MCF 10A (cell line): ENCODE measurements at regions not wholly inside any gene's neighbourhood (a gene's known extent, or its start where the extent isn't known, plus 50 kb on each side); places are given as distances from the start of the nearest gene placed in this dataset.
A peak's percentile ranks its signal among the peaks of the same experiment; 100 is the strongest.

Experiments used
- BruUV-seq: library from RNA; stranded (reverse); fragments of 400-500 nt; replicated peaks from 2 replicates; lab custom pipeline; 2021; lab: Mats Ljungman, UMichigan
- CTCF ChIA-PET: fragments of 300-600 bp; sonication (Branson Sonifier 250); formaldehyde crosslinking; extraction: SDS; loops from one replicate; lab custom pipeline; 2021; ENCODE audit warnings: antibody characterized with exemption, inconsistent platforms; lab: Yijun Ruan, JAX
- POLR2A ChIA-PET: fragments of 300-600, 350-650 bp; sonication (Branson Sonifier 250); formaldehyde crosslinking; extraction: SDS; loops from one replicate; lab custom pipeline; 2020; ENCODE audit warnings: antibody characterized with exemption, inconsistent platforms; lab: Yijun Ruan, JAX
- DNase-seq: peaks from one replicate; pipeline ENCODE4 v3.0.0-alpha.2; 2018; ENCODE audit not compliant: unreplicated experiment
- H3K27ac Mint-ChIP-seq: one replicate; pipeline ENCODE4 v1.8.0; 2022; ENCODE audit warnings: mild to moderate bottlenecking, low read depth, mixed read lengths; ENCODE audit not compliant: unreplicated experiment
- H3K27me3 Mint-ChIP-seq: one replicate; pipeline ENCODE4 v1.8.0; 2022; ENCODE audit warnings: mixed read lengths; ENCODE audit not compliant: insufficient read depth, unreplicated experiment
- H3K36me3 Mint-ChIP-seq: one replicate; pipeline ENCODE4 v1.8.0; 2022; ENCODE audit warnings: mild to moderate bottlenecking, moderate library complexity, mixed read lengths; ENCODE audit not compliant: insufficient read depth, unreplicated experiment
- H3K4me1 Mint-ChIP-seq: one replicate; pipeline ENCODE4 v1.8.0; 2022; ENCODE audit warnings: mixed read lengths; ENCODE audit not compliant: insufficient read depth, unreplicated experiment
- H3K4me3 Mint-ChIP-seq: one replicate; pipeline ENCODE4 v1.8.0; 2022; ENCODE audit warnings: mild to moderate bottlenecking, moderate library complexity, mixed read lengths; ENCODE audit not compliant: unreplicated experiment
- H3K9me3 Mint-ChIP-seq: one replicate; pipeline ENCODE4 v1.8.0; 2022; ENCODE audit warnings: mixed read lengths; ENCODE audit not compliant: unreplicated experiment
- CTCF ChIP-seq: fragments of 200-600 bp; IDR thresholded peaks from one replicate; pipeline ENCODE4 v1.8.0; 2022; ENCODE audit warnings: antibody characterized with exemption, mild to moderate bottlenecking; ENCODE audit not compliant: unreplicated experiment
- intact Hi-C: fragments of 100-400 bp; cut with micrococcal nuclease; formaldehyde crosslinking; loops from 2 replicates; pipeline ENCODE4 v1.14.1; 2022

GRCh38 chr4:188429965-188430364, 290.7 kb downstream of the TRIML1 start:
- Mint-ChIP-seq H3K27ac (peak overlapping the region; percentile 33), H3K36me3 (no peaks in the 10 kb centered on the region), H3K27me3 (no peaks in the 10 kb centered on the region), H3K9me3 (no peaks in the 10 kb centered on the region), H3K4me1 (peaks cover 24% of the 10 kb centered on the region), H3K4me3 (no peak overlapping the region)
- BruUV-seq = no TSS peak
- DNase-seq = no peak
- ChIA-PET CTCF (interaction anchor here (0.6 kb wide), 1 partner anchor 709 kb away, joined by 3 read pairs; no protein-coding TSS in a partner anchor), POLR2A (no interaction called here)
- intact Hi-C loops = no loop called here
- TF ChIP-seq CTCF = no peak

GRCh38 chr4:188430384-188430783, 291.1 kb downstream of the TRIML1 start:
- DNase-seq = no peak
- Mint-ChIP-seq H3K4me1 (peaks cover 24% of the 10 kb centered on the region), H3K9me3 (no peaks in the 10 kb centered on the region), H3K27me3 (no peaks in the 10 kb centered on the region), H3K36me3 (no peaks in the 10 kb centered on the region), H3K27ac (peak overlapping the region; percentile 33), H3K4me3 (no peak overlapping the region)
- intact Hi-C loops = no loop called here
- TF ChIP-seq CTCF = no peak
- BruUV-seq = no TSS peak
- CTCF ChIA-PET = interaction anchor here (0.6 to 1.1 kb wide), 2 partner anchors 709 to 811 kb away, joined by 3 read pairs; no protein-coding TSS in a partner anchor
- POLR2A ChIA-PET = no interaction called here

- Mint-ChIP-seq H3K27me3 (no peaks in the 10 kb centered on the region), H3K36me3 (no peaks in the 10 kb centered on the region), H3K4me3 (no peak overlapping the region), H3K4me1 (peaks cover 25% of the 10 kb centered on the region), H3K9me3 (no peaks in the 10 kb centered on the region), H3K27ac (peak overlapping the region; percentile 11)
- no peak for TF ChIP-seq CTCF
- POLR2A ChIA-PET = no interaction called here
- BruUV-seq = no TSS peak
- intact Hi-C loops = no loop called here
- CTCF ChIA-PET = no interaction called here
- peak; percentile 50 for DNase-seq
Observed at GRCh38 chr4:188432328-188432727, 293.1 kb downstream of the TRIML1 start.

GRCh38 chr4:188433741-188434315, 294.6 kb downstream of the TRIML1 start:
- TF ChIP-seq CTCF = no peak
- BruUV-seq = no TSS peak
- DNase-seq = no peak
- H3K4me1 Mint-ChIP-seq = peaks cover 28% of the 10 kb centered on the region
- no peaks in the 10 kb centered on the region for H3K27me3 Mint-ChIP-seq
- no peaks in the 10 kb centered on the region for H3K36me3 Mint-ChIP-seq
- no peak overlapping the region for H3K4me3 Mint-ChIP-seq
- ChIA-PET CTCF (no interaction called here), POLR2A (no interaction called here)
- no peaks in the 10 kb centered on the region for H3K9me3 Mint-ChIP-seq
- intact Hi-C loops = no loop called here
- no peak overlapping the region for H3K27ac Mint-ChIP-seq
